HFF-Myc (cell line): ENCODE measurements at regions not wholly inside any gene's neighbourhood (a gene's known extent, or its start where the extent isn't known, plus 50 kb on each side); places are given as distances from the start of the nearest gene placed in this dataset.

Experiments
- DNase-seq: peaks from one replicate; pipeline ENCODE4 v3.0.0-alpha.2; 2011; ENCODE audit warnings: low read depth; ENCODE audit errors: extremely low read depth
- H3K4me3 ChIP-seq: replicated peaks from 2 replicates; pipeline ENCODE4 v1.5.1; 2011; ENCODE audit warnings: low read depth, mild to moderate bottlenecking, control low read depth, low read length
- TF ChIP-seq, protein P1 (sequence below): IDR thresholded peaks from 2 replicates; pipeline ENCODE4 v1.5.1; 2012; ENCODE audit warnings: mild to moderate bottlenecking, low read depth, low read length, control low read depth; ENCODE audit errors: missing control alignments

DNA sequence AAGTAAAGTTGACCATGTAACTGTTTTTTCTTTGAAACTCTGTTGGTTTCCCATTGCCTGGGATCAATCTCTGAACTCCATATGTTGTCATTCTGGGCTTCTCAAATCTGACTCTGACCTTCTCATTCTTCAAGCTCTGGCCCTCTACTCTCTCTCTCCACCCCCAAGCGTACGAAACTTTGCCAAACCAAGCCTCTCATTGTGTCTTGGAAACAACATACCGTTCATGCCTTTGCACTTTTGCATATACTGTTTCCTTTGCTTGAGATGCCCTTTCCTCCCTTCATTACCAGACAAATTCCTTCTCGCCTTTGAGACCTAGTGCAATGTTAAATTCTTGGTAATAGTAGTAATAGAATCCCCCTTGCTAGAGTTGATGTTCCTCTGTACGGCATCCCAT, 113.7 kb downstream of the OLFM4 start:
- no peak overlapping the region for H3K4me3 ChIP-seq
- TF ChIP-seq, protein P1, sequence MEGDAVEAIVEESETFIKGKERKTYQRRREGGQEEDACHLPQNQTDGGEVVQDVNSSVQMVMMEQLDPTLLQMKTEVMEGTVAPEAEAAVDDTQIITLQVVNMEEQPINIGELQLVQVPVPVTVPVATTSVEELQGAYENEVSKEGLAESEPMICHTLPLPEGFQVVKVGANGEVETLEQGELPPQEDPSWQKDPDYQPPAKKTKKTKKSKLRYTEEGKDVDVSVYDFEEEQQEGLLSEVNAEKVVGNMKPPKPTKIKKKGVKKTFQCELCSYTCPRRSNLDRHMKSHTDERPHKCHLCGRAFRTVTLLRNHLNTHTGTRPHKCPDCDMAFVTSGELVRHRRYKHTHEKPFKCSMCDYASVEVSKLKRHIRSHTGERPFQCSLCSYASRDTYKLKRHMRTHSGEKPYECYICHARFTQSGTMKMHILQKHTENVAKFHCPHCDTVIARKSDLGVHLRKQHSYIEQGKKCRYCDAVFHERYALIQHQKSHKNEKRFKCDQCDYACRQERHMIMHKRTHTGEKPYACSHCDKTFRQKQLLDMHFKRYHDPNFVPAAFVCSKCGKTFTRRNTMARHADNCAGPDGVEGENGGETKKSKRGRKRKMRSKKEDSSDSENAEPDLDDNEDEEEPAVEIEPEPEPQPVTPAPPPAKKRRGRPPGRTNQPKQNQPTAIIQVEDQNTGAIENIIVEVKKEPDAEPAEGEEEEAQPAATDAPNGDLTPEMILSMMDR = no peak
- no peak for DNase-seq

DNA sequence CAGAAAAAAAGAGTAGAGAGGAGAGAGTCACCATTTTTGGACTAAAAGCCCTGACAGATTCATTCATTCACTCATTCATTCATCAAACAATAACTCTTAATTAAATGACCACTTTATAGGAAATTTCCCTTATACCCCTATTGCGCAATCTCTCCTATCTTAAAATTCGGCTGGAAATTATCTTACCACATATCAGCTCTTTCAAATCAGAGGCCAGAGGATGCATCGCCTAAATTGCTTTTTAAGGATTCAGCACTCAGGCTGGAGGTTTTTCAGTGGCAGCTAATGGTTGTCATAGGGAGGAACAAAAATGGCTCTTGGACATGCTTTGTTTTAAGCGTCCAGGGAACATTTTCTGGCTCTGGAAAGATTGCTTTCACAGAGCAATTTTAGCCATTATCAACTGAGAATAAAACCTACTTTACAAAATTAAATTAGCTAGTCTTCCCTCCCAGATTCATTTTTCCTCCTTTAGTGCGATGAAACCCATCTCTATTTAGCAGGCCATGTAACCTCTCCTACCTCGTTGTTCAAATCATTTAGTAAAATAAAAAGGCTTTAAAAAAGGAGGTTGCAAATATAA, 115.2 kb downstream of the OLFM4 start:
- TF ChIP-seq, protein P1 = no peak
- no peak for DNase-seq
- no peak overlapping the region for H3K4me3 ChIP-seq

DNA sequence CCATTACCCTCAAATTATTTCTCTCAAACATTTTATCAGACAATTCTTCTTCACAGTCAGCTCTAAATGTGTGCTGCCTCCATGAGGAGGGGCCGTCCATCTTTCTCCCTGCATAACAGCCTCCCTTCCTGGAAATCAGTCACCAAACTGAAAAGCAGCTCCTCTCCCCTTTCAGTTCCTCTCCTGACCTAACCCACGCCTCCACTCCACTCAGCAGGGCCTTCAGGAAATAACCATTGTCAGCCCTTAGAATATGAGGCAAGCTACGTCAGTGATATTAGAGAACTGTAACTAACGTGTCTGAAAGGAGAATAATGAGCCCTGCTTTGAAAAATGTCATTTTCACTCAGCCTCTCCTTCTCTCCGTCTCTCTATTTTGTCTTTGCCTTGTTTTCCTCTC, 116.2 kb downstream of the OLFM4 start:
- no peak for DNase-seq
- TF ChIP-seq, protein P1 = no peak
- no peak overlapping the region for H3K4me3 ChIP-seq

DNA sequence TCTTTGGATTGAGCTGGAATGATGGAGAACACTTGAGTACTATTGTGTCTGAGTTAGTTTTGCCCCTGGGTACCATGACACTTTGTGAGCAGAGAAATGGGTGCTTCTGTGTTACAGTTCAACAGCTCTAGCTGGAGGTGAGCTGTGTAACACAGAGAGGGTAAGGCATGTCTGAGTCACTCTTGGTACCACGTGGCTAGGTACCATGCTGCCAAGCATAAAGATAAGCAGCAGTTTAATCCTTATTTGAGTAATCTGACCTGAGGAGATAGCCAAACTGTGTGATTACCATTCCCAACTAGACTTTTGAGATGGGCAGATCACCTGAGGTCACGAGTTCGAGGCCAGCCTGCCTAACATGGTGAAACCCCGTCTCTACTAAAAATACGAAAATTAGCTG, 122.0 kb downstream of the OLFM4 start:
- no peak overlapping the region for H3K4me3 ChIP-seq
- TF ChIP-seq, protein P1 = no peak
- DNase-seq = no peak

DNA sequence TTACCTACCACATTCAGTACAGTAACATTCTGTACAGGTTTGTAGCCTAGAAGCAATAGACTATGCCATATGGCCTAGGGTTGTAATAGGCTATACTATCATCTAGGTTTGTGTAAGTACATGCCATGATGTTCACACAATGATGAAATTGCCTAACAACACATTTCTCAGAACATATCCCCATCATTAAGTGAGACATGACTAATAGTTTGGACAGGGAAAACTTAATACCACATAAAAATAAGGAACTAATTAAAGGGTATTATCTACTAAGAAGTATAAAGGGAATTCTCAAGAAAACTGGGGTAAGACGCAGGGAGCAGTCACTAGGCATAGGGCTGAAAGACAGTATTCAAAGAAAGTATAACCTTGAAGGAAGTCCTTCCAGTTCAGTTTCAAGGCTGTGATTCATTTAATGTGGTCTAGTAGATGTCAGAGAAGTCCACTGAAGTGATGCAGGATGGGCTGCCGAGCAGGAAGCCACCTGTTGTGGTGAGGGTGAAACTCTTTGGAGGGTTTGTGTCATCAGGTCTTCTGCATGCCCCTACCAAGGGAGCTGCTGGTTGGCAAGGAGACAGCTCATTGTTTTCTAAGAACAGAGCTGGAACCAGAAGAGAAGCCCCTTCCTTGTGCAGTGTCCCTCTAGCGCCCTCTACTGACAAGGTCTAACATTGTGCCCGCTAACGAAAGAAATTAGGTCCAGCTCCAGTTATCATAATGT, 122.9 kb downstream of the OLFM4 start:
- no peak overlapping the region for H3K4me3 ChIP-seq
- no peak for DNase-seq
- TF ChIP-seq, protein P1 = peak; percentile 41

DNA sequence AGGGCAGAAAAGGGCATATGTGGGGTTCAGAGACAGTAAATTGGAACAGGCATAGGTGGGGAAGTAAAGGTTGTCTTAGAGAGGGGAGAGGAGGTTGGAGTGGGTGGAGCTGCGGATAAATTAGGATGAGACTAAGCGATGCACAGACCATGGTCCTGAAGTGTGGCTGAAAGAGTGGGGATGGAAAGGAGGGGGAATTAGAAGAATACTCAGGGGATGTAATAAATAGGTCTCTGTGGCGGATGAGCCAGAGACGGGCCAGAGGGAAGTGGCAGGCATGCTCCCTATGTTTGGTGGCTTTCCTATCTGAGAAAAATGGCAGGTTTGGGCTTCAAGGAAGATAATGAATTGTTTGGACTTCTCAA, 123.4 kb downstream of the OLFM4 start:
- TF ChIP-seq, protein P1 = no peak
- no peak overlapping the region for H3K4me3 ChIP-seq

More for the DNA sequence above, 123.4 kb downstream of the OLFM4 start:
- DNase-seq = no peak
